ENCODE measurements at regions not wholly inside any gene's neighbourhood (a gene's known extent, or its start where the extent isn't known, plus 50 kb on each side); places are given as distances from the start of the nearest gene placed in this dataset.

DNA sequence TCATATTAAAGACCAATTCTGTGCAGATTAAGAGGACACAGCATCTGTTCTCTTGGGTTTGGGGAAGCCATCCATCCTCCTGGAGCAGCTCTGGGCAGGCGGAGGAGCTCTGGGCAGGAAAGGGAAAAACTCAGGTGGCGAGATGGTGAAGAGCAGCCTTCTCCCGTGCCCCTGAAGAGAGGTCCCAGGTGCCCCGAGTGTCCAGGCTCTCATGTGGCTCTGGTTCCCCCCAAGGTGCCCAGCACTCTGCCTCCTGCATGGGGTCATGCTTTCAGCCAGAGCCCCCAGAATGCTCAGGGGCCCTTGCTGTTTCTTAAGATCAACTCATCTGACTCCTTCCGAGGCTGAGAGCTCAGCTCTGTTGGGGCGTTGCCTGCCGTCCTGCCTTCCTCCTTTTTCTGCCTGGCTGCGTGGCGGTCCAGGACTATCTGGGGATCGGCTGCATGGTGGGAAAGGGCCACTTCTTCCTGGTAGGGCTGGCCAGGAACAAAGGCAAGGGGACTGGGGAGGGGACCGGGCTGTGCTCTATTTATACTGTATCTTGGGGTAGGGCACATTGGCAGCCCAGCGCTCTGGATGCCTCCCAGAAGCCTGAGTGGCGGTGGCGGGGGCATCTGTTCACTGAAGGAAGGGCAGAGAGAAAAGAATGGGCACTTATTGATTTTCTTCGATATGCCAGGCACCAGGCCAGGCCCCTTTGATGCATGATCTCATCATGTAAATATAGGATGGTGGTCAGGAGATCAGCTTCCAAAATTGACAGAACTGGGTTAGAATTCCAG, 103.2 kb upstream of the SDK2 start:
- DNase-seq (ENCODE audit: low spot score): no peak
- ChIA-PET CTCF (ENCODE audit: low intra/inter-chr PET ratio, low total read pairs) (no interaction called here), POLR2A (no interaction called here)
- no peak overlapping the region for H3K4me2 ChIP-seq (ENCODE audit: low read depth, low read length)
- ATAC-seq: no peak
- BruUV-seq (replicated peaks): no TSS peak
- no peaks in the 10 kb centered on the region for H3K79me2 ChIP-seq (ENCODE audit: insufficient read depth, low read length)
- no peak overlapping the region for H2AFZ ChIP-seq (ENCODE audit: low read length)
- H3K27me3 ChIP-seq (ENCODE audit: control insufficient read depth in 1 of 2, insufficient read depth in 2 of 2, low read length in 2 of 2): peaks cover 4 to 26% of the 10 kb centered on the region in 2 experiments; a peak in 3 of 5 replicates
- no peaks in the 10 kb centered on the region for H3K9me3 ChIP-seq (ENCODE audit: low read length)
- no peaks in the 10 kb centered on the region for H4K20me1 ChIP-seq (ENCODE audit: insufficient read depth, low read length)
- WGBS (ENCODE audit: low lambda C conversion rate): 26% methylated on average over 13 of the region's 15 CpGs
- FAIRE-seq: no peak
- H3K4me1 ChIP-seq (ENCODE audit: insufficient read depth, low read length): peaks cover 9% of the 10 kb centered on the region
- H3K27ac ChIP-seq (ENCODE audit: extremely low read length, insufficient read depth, low read length): no peak overlapping the region
- in situ Hi-C loops (cut with HindIII; ENCODE audit: extremely low pct_ligation_motif_present, low pct_unique_long_range_greater_than_20kb): no loop called here
- H3K36me3 ChIP-seq (replicated peaks in 1 of 2; ENCODE audit: control insufficient read depth in 1 of 2, insufficient read depth in 2 of 2, low read length in 2 of 2): no peaks in the 10 kb centered on the region
- H3K9ac ChIP-seq (ENCODE audit: insufficient read depth, low read depth, low read length): no peak overlapping the region
- intact Hi-C loops (cut with micrococcal nuclease; ENCODE audit: unreplicated experiment): no loop called here
- H3K4me3 ChIP-seq (replicated peaks in 1 of 3; ENCODE audit: insufficient read depth in 1 of 3, low read depth in 2 of 3, low read length in 3 of 3): no peak overlapping the region
- TF ChIP-seq ZNF20 (CRISPR knock-in tag; IDR thresholded peaks at IDR 0.05) (no peak), SMAD3 (CRISPR knock-in tag; IDR thresholded peaks at IDR 0.05) (no peak), ZFP91 (CRISPR knock-in tag; IDR thresholded peaks at IDR 0.05; ENCODE audit: borderline replicate concordance) (no peak), E2F1 (CRISPR knock-in tag; IDR thresholded peaks at IDR 0.05) (no peak), FUBP1 (CRISPR knock-in tag; IDR thresholded peaks at IDR 0.05; ENCODE audit: borderline replicate concordance) (no peak), NR2C2 (CRISPR knock-in tag; IDR thresholded peaks at IDR 0.05; ENCODE audit: borderline replicate concordance) (no peak), ZNF543 (CRISPR knock-in tag; IDR thresholded peaks at IDR 0.05) (no peak), ZGPAT (CRISPR knock-in tag; IDR thresholded peaks at IDR 0.05) (no peak)
- TF ChIP-seq, protein P1, sequence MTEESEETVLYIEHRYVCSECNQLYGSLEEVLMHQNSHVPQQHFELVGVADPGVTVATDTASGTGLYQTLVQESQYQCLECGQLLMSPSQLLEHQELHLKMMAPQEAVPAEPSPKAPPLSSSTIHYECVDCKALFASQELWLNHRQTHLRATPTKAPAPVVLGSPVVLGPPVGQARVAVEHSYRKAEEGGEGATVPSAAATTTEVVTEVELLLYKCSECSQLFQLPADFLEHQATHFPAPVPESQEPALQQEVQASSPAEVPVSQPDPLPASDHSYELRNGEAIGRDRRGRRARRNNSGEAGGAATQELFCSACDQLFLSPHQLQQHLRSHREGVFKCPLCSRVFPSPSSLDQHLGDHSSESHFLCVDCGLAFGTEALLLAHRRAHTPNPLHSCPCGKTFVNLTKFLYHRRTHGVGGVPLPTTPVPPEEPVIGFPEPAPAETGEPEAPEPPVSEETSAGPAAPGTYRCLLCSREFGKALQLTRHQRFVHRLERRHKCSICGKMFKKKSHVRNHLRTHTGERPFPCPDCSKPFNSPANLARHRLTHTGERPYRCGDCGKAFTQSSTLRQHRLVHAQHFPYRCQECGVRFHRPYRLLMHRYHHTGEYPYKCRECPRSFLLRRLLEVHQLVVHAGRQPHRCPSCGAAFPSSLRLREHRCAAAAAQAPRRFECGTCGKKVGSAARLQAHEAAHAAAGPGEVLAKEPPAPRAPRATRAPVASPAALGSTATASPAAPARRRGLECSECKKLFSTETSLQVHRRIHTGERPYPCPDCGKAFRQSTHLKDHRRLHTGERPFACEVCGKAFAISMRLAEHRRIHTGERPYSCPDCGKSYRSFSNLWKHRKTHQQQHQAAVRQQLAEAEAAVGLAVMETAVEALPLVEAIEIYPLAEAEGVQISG (CRISPR knock-in tag; IDR thresholded peaks at IDR 0.05): no peak
- TF ChIP-seq, protein P2, sequence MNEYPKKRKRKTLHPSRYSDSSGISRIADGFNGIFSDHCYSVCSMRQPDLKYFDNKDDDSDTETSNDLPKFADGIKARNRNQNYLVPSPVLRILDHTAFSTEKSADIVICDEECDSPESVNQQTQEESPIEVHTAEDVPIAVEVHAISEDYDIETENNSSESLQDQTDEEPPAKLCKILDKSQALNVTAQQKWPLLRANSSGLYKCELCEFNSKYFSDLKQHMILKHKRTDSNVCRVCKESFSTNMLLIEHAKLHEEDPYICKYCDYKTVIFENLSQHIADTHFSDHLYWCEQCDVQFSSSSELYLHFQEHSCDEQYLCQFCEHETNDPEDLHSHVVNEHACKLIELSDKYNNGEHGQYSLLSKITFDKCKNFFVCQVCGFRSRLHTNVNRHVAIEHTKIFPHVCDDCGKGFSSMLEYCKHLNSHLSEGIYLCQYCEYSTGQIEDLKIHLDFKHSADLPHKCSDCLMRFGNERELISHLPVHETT (CRISPR knock-in tag; conservative IDR thresholded peaks at IDR 0.05): no peak

Data from HepG2 (cell line).